DMS153 treated with DMSO at 0.1 percent for 48 hours (cell line): ENCODE measurements at regions not wholly inside any gene's neighbourhood (a gene's known extent, or its start where the extent isn't known, plus 50 kb on each side); places are given as distances from the start of the nearest gene placed in this dataset.

Experiments
- DNase-seq: peaks from one replicate; lab custom pipeline; 2025; ENCODE audit not compliant: unreplicated experiment; lab: John Stamatoyannopoulos, UW

DNA sequence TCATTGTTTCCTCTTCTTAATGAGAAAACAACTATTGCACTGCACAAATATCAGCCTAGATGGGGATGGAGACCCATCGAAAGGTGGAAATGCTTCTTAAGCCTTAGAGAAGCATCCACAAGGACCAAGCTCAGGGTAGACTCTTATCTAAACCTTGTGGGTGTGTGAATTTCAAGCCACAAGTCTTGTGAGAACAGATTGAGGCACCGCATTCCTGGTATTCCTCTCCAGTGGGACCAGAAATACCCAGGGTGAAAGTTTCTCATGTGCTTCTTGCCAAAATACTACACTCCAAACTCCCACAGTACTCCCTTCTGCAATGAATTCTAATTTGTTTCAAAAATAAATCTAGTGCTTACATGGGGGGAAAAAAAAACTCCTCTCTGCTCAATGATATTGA is 375.6 kb downstream of the PDGFC start:
- no peak for DNase-seq

GRCh38 chr4:156595041-156595440 is 376.6 kb downstream of the PDGFC start:
- DNase-seq = no peak

DNA sequence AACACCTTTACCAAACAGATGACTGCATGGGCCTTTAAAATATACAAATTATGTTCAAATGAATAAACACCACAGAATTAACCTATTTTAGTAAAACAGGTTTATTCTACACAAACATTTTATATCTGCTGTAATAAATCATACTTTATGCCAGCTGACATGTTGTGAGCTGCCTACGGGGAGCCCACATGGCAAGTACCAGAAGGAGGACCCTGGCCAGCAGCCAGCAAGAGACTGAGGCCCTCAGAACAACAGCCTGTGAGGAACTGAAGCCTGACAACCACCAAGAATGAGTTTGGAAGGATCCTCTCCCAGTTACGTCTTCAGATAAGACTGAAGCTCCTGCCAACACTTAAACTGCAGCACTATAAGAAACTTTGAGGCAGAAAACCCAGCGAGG is 377.0 kb downstream of the PDGFC start:
- no peak for DNase-seq

DNA sequence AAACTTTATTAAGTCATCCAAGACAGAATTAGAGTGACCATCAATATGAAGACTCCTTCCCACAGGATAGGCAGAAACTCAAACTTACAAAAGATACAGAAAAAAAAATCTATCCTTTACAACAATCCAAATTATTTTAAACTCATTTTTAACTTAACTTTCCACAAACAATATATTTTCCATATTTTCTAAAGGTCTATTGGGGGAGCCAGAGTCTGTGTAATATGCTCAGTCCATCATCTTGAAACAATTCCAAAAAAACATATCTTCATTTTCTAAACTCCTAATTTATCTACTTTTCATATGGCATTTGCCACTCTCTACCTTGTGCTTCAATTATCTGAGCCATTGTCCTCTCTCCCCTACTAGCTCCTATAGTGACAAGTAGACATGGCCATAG is 378.1 kb downstream of the PDGFC start:
- DNase-seq = no peak

GRCh38 chr4:156591679-156592078 is 379.9 kb downstream of the PDGFC start:
- no peak for DNase-seq

GRCh38 chr4:156584100-156584499 is 387.5 kb downstream of the PDGFC start:
- no peak for DNase-seq

- no peak for DNase-seq
Measured at GRCh38 chr4:156583265-156583664, 388.3 kb downstream of the PDGFC start.

DNA sequence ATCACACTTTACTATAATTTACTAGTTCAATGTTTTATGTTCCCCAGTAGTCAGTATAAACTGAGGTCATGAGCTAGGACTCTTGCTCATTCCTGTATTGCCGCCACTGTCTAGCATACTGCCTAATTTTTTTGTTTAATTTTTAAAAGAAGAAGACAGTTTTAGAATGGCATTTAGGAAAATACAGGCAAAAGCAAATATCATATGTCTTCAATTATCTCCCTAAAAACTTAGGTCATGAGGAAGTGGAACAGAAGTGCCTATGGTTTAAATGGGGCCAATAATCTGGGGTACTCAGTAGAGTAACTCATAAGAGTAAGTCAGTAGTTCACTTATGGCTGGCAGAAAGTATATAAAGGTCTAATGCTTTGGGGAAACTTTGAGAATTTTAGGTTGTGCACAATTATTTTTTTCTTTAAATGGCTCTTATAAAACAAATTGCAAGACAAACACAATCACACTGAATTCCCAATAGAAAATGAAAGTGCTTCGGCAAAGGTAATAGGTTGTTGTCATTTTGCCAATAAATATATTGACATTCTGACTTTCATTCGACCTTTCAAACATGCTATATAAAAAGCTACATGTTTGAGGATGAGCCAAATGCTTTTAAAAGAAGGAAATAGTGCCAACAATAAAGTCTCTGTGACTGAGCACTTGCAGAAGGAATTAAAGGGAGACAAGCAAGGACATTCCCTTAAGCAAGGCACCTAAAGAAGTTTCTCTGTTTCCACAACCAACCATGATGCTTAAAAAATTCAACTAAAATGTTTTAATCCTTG is 390.1 kb downstream of the PDGFC start:
- peak; percentile 35 for DNase-seq

GRCh38 chr4:156578713-156579112 is 392.9 kb downstream of the PDGFC start:
- DNase-seq = no peak

DNA sequence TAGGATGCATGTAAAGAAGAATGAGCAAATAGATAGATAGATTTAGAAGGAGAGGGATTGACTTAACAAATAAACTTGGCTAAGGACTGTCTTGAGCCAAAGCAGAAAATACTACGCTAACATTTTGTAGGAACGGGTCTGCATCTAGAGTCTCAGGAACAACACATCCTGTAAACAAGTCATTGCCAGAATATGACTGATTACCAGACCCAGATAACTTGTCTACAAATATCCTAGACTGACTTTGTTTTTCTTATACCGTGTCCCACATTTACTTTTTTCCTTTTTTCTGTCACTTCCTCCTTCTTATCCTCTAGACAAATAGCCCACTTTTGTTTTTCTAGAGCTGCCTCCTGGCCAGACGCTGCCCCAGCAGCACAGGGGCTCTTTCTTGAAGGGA is 393.6 kb downstream of the PDGFC start:
- no peak for DNase-seq

DNA sequence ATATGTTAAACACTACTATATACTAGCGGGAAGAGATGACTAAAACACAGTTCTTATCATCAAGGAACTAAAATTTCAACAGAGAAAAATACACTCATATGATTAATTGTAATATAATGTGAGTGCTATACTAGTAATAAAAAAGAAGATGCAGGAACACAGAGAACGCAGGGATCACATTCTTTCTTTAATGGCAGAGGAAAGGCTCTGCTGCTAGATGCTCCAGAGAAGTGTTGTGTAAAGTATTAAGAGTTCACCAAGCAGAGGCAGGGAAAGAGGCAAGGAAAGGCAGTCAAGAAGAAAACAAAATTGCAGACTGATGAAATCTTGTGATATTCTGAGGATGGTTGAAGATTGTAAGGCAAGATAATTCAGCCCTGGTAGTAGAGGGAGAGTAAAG is 394.7 kb downstream of the PDGFC start:
- no peak for DNase-seq

DNA sequence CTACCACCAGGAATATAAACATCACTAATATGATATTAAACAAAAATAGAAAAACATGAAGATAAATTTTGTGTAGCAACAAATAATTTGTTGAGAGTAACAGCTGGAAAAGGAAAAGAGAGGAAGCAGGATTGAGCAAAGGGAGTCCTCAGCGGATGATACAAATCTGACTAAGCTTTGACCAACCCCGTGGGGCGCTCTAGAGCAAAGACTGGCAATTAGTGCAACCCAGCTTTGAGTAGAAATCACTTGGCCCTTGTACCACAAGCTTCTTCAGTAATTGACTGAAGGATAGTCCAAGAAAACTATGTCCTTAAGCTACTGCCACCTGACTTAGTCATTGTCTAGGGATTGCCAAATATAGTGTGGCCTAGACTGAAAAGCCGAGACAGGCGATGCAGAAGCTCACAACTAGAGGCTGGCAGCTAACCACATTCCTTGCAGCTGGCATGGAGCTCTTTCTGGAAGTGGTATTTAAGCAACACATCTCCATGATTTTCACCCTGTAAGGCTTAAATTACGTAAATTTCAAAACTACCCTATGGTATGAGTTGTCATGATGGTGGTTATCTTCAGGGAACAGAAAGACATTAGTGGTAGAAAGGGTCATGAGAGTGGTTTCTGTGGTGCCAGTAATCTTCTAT is 396.0 kb downstream of the PDGFC start:
- DNase-seq = no peak

DNA sequence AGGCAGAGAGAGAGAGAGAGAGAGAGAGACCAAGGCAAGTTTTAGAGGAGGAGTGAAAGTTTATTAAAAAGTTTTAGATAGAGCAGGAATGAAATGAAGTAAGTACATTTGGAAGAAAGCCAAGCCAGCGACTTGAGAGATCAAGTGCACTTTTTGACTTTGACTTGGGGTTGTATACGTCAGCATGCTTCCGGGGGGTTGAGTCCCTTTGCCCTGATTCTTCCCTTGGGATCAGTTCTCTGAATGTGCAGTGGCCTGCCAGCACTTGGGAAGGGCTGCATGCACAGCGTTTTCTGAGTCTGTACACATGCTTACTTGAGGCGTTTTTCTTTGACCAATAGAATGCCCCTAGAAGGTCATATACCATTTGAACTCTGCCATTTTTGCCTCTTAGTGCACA is 400.5 kb downstream of the PDGFC start:
- no peak for DNase-seq

GRCh38 chr4:156569535-156569934 is 402.1 kb downstream of the PDGFC start:
- no peak for DNase-seq

DNA sequence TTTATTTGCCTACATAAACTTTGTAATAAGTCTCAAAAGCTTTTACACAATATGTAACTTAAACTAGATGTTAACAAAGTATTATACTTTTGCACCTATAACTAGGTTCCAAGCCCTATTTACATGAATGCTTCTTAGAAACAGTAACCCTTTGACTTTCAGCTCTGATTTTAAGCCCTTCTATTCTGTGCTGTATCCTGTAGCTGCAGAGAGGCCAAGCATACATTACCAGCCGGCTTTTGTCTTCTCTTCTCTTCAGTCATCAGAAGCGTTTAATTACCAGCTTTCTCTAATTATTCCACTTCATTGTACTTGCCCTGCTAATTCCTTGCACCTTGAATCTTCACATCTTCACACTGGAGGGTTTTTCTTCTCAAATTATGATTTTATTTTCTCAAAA is 403.1 kb downstream of the PDGFC start:
- DNase-seq = no peak

DNA sequence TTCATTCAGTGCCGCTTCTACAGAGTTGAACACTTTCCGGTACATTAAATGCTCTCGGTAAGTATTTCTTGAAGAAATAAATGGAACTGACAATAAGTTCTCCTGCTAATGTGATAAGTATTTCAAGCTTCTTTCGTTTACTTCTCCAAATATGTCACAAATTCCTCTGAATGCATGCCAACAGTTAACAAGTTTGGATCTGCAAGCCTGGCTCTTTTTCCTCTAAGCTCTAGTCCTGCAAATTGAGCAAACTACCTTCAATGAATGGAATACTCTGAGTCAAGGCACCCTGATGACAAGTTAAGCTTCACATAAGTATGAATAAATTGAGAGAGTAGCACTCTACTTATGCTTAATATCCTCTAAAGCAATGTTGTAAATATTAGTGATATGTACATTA is 403.6 kb downstream of the PDGFC start:
- DNase-seq = no peak

- no peak for DNase-seq
Measured at GRCh38 chr4:156560701-156561100, 410.9 kb downstream of the PDGFC start.

GRCh38 chr4:156559346-156559745 is 412.3 kb downstream of the PDGFC start:
- DNase-seq = no peak

DNA sequence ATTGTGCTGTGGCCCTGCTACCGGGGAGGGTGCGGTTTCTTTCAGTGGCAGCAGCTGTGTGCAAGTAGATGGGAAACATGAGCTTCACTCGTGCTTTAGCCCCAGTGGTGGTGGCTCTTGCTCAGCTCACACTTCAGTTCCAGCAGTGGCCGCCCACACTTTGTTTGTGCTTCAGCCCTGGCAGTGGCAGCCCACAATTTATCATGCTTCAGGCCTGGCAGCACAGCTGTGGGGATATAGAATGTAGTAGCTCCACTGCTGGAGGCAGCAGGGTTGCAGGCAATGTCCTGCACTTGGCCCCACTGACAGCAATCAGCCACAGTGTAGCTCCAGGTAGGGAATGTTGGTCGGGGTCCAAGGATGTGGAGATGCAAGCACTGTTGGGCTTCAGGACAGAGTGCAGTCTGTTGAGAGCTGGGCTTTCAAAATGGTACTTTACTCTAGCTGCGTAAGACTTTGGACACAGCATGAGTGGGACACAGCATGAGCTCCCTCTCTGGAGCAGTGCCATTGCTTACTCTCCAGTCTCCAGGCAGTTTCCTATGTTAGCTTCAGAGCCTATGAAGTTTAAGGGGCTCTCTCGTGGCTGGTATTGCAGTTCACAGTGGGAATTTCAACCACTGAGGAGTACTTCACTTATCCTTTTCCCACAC is 413.1 kb downstream of the PDGFC start:
- DNase-seq = no peak

DNA sequence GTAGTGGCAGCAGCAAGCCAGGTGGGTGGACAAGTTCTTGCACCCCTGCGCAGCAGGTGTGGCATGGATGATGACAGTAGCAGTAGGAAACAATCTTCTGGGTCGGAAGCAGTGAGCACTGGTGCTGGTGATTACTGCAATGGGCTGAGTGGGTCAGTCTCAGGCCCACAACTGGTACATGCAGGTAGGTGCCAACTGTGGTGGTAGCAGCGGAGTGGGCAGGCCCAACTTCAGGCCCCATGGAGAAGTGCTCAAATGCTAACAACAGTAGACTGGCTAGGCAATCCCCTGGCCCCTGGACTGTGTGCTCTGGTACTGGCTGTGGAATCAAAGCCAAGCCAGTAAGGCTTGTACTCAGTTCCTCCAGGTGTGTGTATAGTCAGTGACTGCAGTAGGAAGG is 413.7 kb downstream of the PDGFC start:
- no peak for DNase-seq

DNA sequence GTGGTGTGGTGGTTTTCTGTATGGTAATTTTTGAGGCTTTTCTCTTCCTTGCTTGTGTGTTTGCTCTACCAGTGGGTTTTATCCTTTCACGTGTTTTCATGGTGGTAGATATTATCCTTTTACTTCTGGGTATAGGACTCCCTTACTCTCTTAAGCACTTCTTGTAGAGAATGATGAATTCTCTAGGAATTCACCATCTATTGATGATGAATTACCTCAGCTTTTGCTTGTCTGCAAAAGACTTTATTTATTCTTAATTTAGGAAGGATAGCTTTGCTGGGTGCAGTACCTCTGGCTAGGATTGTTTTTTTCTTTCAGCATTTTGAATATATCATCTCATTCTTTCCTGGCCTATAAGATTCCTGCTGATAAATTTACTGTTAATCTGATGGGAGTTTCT is 415.3 kb downstream of the PDGFC start:
- no peak for DNase-seq

- DNase-seq = no peak
Measured at GRCh38 chr4:156553659-156554058, 417.9 kb downstream of the PDGFC start.
